SK-N-DZ (cell line): ENCODE measurements at regions not wholly inside any gene's neighbourhood (a gene's known extent, or its start where the extent isn't known, plus 50 kb on each side); places are given as distances from the start of the nearest gene placed in this dataset.
"Not testable (repeated sequence)": the region's sequence is repeated elsewhere in the genome, so short reads cannot be mapped to it uniquely, and the experiment has no call there.

ENCODE experiments used
- DNase-seq: peaks from one replicate; pipeline ENCODE4 v3.0.0-alpha.2; 2015; ENCODE audit warnings: low spot score

- DNase-seq, result no peak
Observed at GRCh38 chr2:19101968-19102367, 256.5 kb downstream of the OSR1 start.

GRCh38 chr2:19100570-19100969, 257.9 kb downstream of the OSR1 start:
- no peak for DNase-seq

- DNase-seq, result no peak
Observed at GRCh38 chr2:19099181-19099580, 259.2 kb downstream of the OSR1 start.

GRCh38 chr2:19098467-19099160, 259.8 kb downstream of the OSR1 start:
- DNase-seq, result no peak

- DNase-seq, result not testable (repeated sequence)
Observed at GRCh38 chr2:19089476-19089875, 268.9 kb downstream of the OSR1 start.

- no peak for DNase-seq
Observed at GRCh38 chr2:19086231-19086651, 272.2 kb downstream of the OSR1 start.

- DNase-seq, result no peak
Observed at GRCh38 chr2:19078709-19079108, 279.7 kb downstream of the OSR1 start.

GRCh38 chr2:19073522-19073921, 284.9 kb downstream of the OSR1 start:
- no peak for DNase-seq

GRCh38 chr2:19072161-19072560, 286.3 kb downstream of the OSR1 start:
- peak; percentile 23 for DNase-seq

- DNase-seq, result no peak
Observed at GRCh38 chr2:19070886-19071285, 287.5 kb downstream of the OSR1 start.

GRCh38 chr2:19068206-19068605, 290.2 kb downstream of the OSR1 start:
- DNase-seq, result no peak

GRCh38 chr2:19062370-19062769, 296.1 kb downstream of the OSR1 start:
- no peak for DNase-seq

GRCh38 chr2:19059076-19059475, 299.3 kb downstream of the OSR1 start:
- DNase-seq, result no peak

GRCh38 chr2:19051203-19051831, 307.1 kb downstream of the OSR1 start:
- DNase-seq, result no peak

GRCh38 chr2:19050354-19050753, 308.1 kb downstream of the OSR1 start:
- no peak for DNase-seq

- no peak for DNase-seq
Observed at GRCh38 chr2:19048593-19049266, 309.7 kb downstream of the OSR1 start.

- no peak for DNase-seq
Observed at GRCh38 chr2:19046986-19047780, 311.2 kb downstream of the OSR1 start.

- DNase-seq, result no peak
Observed at GRCh38 chr2:19045151-19045550, 313.3 kb downstream of the OSR1 start.

- no peak for DNase-seq
Observed at GRCh38 chr2:19043893-19044292, 314.5 kb downstream of the OSR1 start.

- DNase-seq, result no peak
Observed at GRCh38 chr2:19041434-19042041, 316.9 kb downstream of the OSR1 start.
